GM21447 (cell line): ENCODE measurements at regions not wholly inside any gene's neighbourhood (a gene's known extent, or its start where the extent isn't known, plus 50 kb on each side); places are given as distances from the start of the nearest gene placed in this dataset.
"Not testable (repeated sequence)": the region's sequence is repeated elsewhere in the genome, so short reads cannot be mapped to it uniquely, and the experiment has no call there.

Experiments used
- ATAC-seq: cut with Tn5 transposase; IDR thresholded peaks from one replicate; pipeline ENCODE4 v1.9.1; 2021; ENCODE audit not compliant: unreplicated experiment

- ATAC-seq, result no peak
Measured at GRCh38 chr2:176947754-176948153, 264.8 kb upstream of the HNRNPA3 start.

- not testable (repeated sequence) for ATAC-seq
Measured at GRCh38 chr2:176951218-176951617, 261.4 kb upstream of the HNRNPA3 start.

DNA sequence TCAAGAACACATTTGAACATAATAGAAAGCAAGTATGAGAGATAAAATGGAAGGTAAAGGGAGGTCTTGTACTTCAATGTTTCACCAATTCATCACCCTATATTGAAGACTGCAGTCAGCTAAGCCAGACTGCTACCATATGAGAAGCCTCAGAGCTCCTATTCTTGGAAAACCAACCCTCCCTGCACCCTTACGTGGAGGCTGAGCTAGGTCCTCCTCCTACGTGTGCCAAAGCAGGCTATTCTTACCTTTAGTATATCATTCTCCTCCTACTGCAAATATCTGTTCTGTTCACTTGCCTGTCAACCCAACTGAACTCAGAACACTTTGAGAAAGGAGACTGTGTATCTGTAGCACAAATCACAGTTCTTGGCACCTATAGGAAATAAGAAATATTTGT, 255.8 kb upstream of the HNRNPA3 start:
- no peak for ATAC-seq

DNA sequence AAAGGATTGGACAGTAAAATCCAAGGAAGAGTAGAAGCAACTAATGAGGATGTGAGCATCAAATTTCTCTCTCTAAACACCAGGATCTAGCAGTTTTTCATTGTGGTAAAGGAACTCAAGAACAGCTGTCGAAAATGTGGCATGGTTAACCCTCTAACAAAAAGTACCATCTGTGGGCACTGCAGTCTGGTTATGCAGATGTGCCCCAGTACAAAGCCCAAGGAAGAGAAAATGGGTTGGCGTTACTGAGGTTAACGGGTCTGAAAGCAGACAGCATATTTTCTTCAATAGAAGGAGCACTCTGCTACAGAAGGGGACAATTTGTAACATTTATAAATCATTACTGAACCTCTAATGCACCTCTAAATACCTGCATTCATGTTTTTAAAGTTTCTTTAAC, 253.0 kb upstream of the HNRNPA3 start:
- ATAC-seq, result no peak

DNA sequence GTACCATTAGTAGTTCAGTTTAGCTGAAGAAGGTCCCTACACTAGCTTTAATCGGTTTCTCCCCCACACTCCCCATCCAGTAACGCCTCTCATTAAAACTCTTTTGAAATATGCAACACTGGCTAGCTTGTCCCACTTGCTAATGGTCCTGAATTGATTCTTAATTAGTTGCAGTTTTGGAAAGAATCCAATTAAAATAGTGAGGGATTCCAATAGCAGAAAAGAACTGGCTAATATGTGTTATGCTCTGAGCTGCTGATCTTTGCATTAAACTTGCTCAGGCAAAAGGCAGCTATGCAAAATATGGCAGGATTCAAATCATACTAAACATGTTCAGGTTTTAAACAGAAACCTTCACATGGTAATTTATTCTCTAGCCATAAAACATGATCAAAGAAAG, 252.5 kb upstream of the HNRNPA3 start:
- no peak for ATAC-seq

DNA sequence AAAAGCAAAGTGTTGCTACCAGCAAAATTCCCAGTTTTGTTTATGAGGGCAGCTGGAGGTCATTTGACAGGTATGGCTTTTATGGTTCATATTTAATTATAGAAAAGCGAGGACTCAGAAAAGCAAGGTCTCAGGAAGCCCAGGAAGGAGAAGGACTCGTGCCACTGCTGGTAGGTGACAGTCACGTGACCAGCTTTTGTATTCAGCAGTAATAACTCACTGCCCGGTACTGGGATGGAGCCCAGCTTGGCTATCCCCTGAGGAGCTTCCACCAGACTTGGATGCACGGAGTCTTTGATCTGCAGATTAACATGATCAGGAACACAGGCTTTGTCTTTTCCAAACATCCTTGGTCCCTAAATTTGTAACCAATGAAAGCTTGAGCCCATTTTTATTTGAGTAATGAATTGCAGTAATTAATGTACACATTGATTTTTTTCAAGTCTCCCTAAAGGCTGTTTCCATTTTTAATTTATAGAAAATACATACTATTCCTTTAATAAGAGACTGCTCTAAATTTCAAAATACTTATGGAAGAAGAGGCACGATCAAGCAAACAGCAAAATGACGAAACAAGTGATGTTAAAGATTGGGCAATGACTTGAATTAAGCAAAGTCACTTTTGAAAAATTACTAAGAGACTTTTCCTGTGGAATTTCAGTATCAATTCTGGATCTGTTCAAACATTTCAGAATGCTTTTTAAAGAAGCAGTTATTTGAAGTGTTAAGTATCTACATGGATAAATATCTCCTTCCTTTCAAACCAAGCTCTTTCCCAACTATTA, 251.7 kb upstream of the HNRNPA3 start:
- no peak for ATAC-seq

DNA sequence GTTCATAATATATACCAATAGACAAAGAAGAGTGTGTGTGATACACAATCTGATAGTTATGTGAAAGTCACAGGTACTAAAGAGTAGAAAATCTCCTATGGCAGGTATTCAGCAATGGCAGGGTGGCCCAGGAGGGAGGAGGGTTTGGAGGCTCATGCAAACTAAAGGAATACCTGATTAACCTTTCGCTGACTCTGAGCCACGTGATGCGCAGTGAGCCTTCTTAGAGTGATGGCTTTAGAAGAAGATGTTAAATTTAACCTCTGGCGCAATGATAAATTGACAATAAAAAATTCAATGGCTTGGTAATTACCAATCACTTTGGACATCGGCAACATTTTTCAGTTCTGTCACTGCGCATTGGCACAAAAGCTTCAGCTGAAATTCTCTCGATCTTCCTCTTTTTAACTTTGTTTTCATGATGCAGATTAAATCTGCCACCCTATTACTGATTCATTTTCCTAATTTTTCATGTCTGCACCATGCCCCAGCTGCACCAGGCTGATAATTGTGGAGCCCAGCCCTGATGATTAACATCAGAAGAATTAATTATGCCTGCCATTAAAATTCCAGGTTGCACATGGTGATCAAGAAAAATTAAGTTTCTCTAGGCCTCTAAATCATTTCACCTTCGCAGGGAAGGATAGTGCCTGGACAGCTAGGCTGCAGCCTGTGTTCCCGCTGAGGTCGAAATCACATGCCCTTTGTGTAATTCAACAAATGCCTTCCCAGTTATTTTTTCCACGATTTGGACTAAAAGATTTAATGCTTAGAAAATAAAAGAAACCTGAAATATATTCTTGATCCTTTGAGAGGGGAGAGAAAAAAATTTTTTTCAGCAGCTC, 250.6 kb upstream of the HNRNPA3 start:
- no peak for ATAC-seq

DNA sequence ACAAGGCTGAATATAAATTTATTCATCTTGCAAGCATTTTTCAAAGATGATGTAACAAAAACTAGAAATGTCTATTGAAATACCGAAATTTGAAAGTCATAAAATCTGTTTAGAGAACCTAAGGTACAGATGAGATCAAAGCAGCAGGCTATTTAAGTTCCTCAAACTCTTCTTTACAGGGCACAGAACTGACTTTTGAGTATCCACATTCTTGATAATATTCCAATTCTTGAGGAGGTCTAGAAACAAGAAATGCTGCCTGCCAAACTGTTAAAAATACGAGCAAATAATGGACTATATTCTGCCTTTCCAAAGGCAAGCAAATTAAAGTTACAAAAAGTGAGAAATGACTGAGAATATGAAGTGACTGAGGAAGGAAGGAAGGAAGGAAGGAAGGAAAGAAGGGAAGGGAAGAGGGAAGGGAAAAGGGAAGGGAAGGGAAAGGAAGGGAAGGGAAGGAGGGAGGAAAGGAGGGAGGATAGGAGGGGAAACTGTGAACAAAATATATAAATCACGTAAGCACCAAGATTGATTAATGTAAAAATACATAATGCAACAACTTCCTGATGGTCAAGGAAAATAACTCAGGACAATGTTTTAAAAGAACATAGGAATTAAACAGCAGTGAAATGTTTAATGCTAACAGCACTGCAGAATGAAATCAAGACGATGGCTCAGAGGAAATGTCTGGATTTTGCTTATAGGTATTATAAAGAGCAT, 248.9 kb upstream of the HNRNPA3 start:
- ATAC-seq, result no peak

DNA sequence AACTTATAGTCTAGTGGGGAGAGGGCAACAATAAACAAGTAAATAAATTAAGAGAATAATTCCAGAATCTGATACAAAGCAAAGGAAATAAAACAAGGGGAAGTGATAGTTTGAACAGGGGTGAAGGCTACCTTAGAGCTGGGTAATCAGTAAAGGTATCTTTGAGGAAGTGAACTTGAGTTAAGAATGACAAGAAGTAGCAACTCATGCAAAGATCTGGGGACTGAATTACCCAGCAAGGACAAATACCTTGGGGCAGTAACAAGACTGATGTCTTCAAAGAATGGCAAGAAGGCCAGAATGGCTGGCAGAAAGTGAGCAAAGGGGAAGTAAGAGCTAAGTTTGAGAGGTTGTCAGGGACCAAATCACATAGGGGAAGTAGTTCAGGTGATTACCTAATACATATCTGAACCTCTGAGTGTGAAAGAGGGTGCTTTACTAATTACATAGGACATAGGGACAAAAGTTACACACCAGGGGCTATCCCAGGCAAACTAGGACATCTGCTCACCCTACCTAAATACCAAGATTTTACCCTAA, 244.6 kb upstream of the HNRNPA3 start:
- no peak for ATAC-seq

GRCh38 chr2:176969642-176970359, 242.8 kb upstream of the HNRNPA3 start:
- no peak for ATAC-seq

- no peak for ATAC-seq
Measured at GRCh38 chr2:176976736-176977685, 235.6 kb upstream of the HNRNPA3 start.

- ATAC-seq, result no peak
Measured at GRCh38 chr2:176978921-176979320, 233.7 kb upstream of the HNRNPA3 start.

GRCh38 chr2:176979981-176980710, 232.4 kb upstream of the HNRNPA3 start:
- no peak for ATAC-seq

DNA sequence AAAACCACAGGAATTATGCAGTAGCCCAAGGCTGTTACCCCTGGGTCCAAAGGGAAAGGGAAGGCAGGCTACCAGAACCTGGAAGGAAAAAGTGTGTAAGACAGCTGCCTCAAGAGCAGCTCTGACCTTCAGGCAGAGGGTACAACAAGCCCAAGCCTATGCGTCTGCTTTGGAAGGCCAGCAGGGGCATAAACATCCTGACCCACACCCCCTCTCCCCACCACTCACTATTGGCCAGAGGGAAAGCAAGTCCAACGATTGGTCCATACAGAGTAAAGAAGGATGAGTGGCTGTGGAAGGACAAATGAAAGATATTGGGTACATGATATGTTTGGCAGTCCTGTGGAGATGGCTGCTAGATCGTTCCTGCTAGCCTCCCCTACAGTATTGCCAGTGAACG, 227.6 kb upstream of the HNRNPA3 start:
- no peak for ATAC-seq

DNA sequence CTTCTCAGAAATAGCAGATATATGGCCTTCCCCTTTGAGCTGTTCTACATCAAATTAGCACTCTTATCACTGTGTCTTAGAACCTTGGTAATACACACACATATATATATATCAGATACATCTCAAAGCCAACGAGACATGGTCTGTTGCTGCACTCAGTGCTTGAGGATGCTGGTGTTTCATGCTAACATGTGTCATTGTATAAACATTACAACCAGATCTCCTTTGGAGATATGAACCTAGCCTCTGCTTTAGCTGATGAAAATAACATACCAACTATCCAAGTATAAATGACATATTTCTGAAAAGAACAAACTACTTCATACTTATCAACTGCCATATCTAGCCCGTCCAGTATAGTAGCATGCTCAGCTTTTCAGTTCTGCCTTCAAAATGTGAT, 226.7 kb upstream of the HNRNPA3 start:
- no peak for ATAC-seq

- no peak for ATAC-seq
Measured at GRCh38 chr2:176986487-176986886, 226.1 kb upstream of the HNRNPA3 start.

DNA sequence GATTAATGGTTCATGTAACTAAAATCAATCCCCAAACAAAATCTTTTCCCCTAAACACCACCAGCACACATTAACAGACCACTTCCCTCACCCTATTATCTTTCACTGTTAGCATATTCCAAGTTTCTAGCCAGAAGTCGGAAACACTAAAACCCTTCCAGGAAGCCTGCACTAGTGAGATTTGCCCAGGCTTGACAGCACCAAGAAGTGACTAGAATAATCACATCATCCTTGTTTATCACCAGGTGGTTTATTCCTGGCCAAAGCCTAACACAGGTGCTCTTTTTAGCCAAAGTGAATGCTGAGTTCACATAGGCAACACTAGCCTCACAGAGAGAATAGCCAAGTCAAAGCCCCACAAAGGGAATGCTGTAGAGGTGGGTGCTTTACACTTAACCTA, 221.2 kb upstream of the HNRNPA3 start:
- ATAC-seq, result no peak

DNA sequence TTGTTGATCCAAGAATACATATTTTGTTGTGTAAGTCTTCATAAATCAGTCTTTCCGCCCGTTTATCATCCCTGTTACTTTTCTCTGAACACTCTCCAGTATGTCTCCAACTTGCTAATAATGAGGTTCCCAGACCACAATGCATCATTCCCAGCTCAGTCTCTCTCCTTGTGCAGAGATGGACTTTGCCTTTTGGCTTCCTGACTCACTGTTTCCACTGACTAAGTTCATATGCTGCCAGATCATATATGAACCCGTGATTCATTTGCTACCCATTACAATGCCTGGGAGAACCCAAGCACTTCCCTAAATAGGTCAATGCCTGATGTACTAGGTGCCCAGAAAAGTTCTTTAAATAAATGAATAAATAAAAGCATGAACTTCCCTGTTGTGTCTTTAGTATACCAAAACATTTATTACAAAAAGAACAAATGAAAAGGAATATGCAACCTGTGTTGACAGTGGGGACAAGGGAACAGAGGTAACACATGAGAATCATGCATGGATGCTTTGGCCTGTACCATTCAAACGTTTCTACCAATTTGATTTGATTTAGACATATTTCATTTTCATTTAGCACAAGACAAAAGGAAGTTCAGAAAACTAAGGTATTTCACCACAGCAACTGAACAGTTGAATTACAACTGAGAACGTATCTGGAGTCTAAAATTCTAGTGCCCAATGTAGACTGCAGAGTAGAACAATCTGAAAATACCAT, 215.4 kb upstream of the HNRNPA3 start:
- ATAC-seq, result peak; percentile 36
